Liver (tissue), 8 donors: ENCODE measurements at regions not wholly inside any gene's neighbourhood (a gene's known extent, or its start where the extent isn't known, plus 50 kb on each side); places are given as distances from the start of the nearest gene placed in this dataset.

Experiments used
- DNase-seq: peaks from one replicate; pipeline ENCODE4 v3.0.0-alpha.2; 2017; ENCODE audit warnings: low spot score
- H3K27ac ChIP-seq, 2 donors: one replicate each; pipeline ENCODE4 v1.7.0; 2013; ENCODE audit warnings: inconsistent platforms in 2 of 2, low read length in 2 of 2, control low read depth in 1 of 2, low read depth in 1 of 2, mild to moderate bottlenecking in 1 of 2
- H3K27me3 ChIP-seq, 4 donors: one replicate each; pipeline versions ENCODE4 v1.6.1 to v1.7.0; 2013; ENCODE audit warnings: low read length in 3 of 4, inconsistent platforms in 1 of 4, mild to moderate bottlenecking in 1 of 4, moderate library complexity in 1 of 4; ENCODE audit not compliant: control insufficient read depth in 4 of 4, insufficient read depth in 4 of 4
- H3K36me3 ChIP-seq, 4 donors: one replicate each; pipeline versions ENCODE4 v1.6.1 to v1.7.0; 2013; ENCODE audit warnings: low read length in 3 of 4, mild to moderate bottlenecking in 3 of 4, low read depth in 1 of 4, moderate library complexity in 1 of 4; ENCODE audit not compliant: control insufficient read depth in 4 of 4, insufficient read depth in 3 of 4
- H3K4me1 ChIP-seq, 4 donors: one replicate each; pipeline versions ENCODE4 v1.6.1 to v1.7.0; 2013; ENCODE audit warnings: low read length in 3 of 4, mild to moderate bottlenecking in 3 of 4, moderate library complexity in 1 of 4; ENCODE audit not compliant: control insufficient read depth in 4 of 4, insufficient read depth in 4 of 4
- H3K4me3 ChIP-seq, 3 donors: one replicate each; pipeline versions ENCODE4 v1.6.1 to v1.7.0; 2013; ENCODE audit warnings: low read length in 3 of 3, control low read depth in 1 of 3, low read depth in 1 of 3, mild to moderate bottlenecking in 1 of 3
- H3K9ac ChIP-seq, 2 donors: one replicate each; pipeline ENCODE4 v1.7.0; 2013; ENCODE audit warnings: low read length in 2 of 2, mild to moderate bottlenecking in 2 of 2, moderate library complexity in 2 of 2, control low read depth in 1 of 2, low read depth in 1 of 2
- H3K9me3 ChIP-seq, 4 donors: one replicate each; pipeline versions ENCODE4 v1.6.1 to v1.7.0; 2013; ENCODE audit warnings: low read length in 3 of 4; ENCODE audit not compliant: control insufficient read depth in 4 of 4
- EGR1 ChIP-seq, 2 donors: IDR thresholded peaks; 2 replicates each; pipeline ENCODE4 v1.6.1; 2016 to 2018; ENCODE audit warnings: antibody characterized with exemption in 2 of 2, low read depth in 2 of 2
- FOXA1 ChIP-seq: IDR thresholded peaks from 2 replicates; pipeline ENCODE4 v1.6.1; 2016; ENCODE audit warnings: antibody characterized with exemption
- FOXA2 ChIP-seq: IDR thresholded peaks from 2 replicates; pipeline ENCODE4 v1.6.1; 2016; ENCODE audit warnings: antibody characterized with exemption
- GABPA ChIP-seq, 2 donors: IDR thresholded peaks in 1 of 2; conservative IDR thresholded peaks in 1 of 2; 2 replicates each; pipeline ENCODE4 v1.6.1; 2016; ENCODE audit warnings: antibody characterized with exemption in 2 of 2, mild to moderate bottlenecking in 1 of 2, moderate library complexity in 1 of 2
- HNF4A ChIP-seq, 2 donors: conservative IDR thresholded peaks; 2 replicates each; pipeline ENCODE4 v1.6.1; 2016; ENCODE audit warnings: antibody characterized with exemption in 2 of 2, mild to moderate bottlenecking in 2 of 2
- HNF4G ChIP-seq: IDR thresholded peaks from 2 replicates; pipeline ENCODE4 v1.6.1; 2016; ENCODE audit warnings: antibody characterized with exemption
- JUND ChIP-seq, 2 donors: IDR thresholded peaks; 2 replicates each; pipeline ENCODE4 v1.6.1; 2016; ENCODE audit warnings: antibody characterized with exemption in 2 of 2
- NR2F2 ChIP-seq: IDR thresholded peaks from 2 replicates; pipeline ENCODE4 v1.6.1; 2016; ENCODE audit warnings: antibody characterized with exemption
- RAD21 ChIP-seq, 2 donors: IDR thresholded peaks; 2 replicates each; pipeline ENCODE4 v1.6.1; 2016; ENCODE audit warnings: antibody characterized with exemption in 2 of 2, mild to moderate bottlenecking in 2 of 2
- RXRA ChIP-seq, 2 donors: IDR thresholded peaks; 2 replicates each; pipeline ENCODE4 v1.6.1; 2017 to 2018; ENCODE audit warnings: antibody characterized with exemption in 2 of 2, mild to moderate bottlenecking in 1 of 2
- SP1 ChIP-seq: IDR thresholded peaks from 2 replicates; pipeline ENCODE4 v1.6.1; 2018; ENCODE audit warnings: antibody characterized with exemption, mild to moderate bottlenecking
- TAF1 ChIP-seq: conservative IDR thresholded peaks from 2 replicates; pipeline ENCODE4 v1.6.1; 2016; ENCODE audit warnings: antibody characterized with exemption, mild to moderate bottlenecking
- YY1 ChIP-seq: IDR thresholded peaks from 2 replicates; pipeline ENCODE4 v1.6.1; 2016; ENCODE audit warnings: antibody characterized with exemption, mild to moderate bottlenecking
- WGBS: extraction: QIAGEN DNeasy Blood & Tissue Kit; methylation state at CpG from one replicate; pipeline ENCODE4 v1.1.7; 2013; 5-methylcytosine and 5-hydroxymethylcytosine counted together
- TF ChIP-seq, protein P1 (sequence below): IDR thresholded peaks from 2 replicates; pipeline ENCODE4 v1.6.1; 2016; ENCODE audit warnings: antibody characterized with exemption
- TF ChIP-seq, protein P2 (sequence below): IDR thresholded peaks from 2 replicates; pipeline ENCODE4 v1.6.1; 2016; ENCODE audit warnings: antibody characterized with exemption, mild to moderate bottlenecking
- TF ChIP-seq, protein P3 (sequence below): fragments of 150-350 bp; IDR thresholded peaks from 2 replicates; pipeline ENCODE4 v1.5.1; 2017; ENCODE audit warnings: improper control_type of control experiment, low read depth, low read length; ENCODE audit not compliant: missing input control
- TF ChIP-seq, protein P4 (sequence below): IDR thresholded peaks from 2 replicates; pipeline ENCODE4 v1.6.1; 2016; ENCODE audit warnings: antibody characterized with exemption
- TF ChIP-seq, protein P5 (sequence below): IDR thresholded peaks from 2 replicates; pipeline ENCODE4 v1.6.1; 2016; ENCODE audit warnings: antibody characterized with exemption
- donor health status: healthy.
- donor health status: healthy.
- donor health status: healthy.
- donor health status: healthy.
- donor health status: healthy.

DNA sequence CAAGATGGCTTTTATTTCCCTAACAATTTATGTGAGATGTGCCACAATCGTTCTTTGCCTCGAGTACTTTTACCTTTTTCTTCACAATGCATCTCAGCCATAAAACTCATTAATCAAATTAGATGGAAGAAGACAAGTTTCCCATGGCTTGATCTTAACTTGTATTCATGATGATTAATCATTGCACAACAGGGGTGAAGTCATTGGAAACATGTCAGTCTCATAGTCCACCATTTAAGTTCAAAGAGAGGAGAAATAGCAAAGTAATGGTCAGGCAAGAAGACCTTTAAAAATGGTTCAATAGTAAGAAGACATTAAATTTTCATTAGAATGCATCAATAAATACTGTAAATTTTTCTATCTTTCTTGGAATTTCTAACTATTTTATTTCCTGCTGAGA, 136.3 kb downstream of the FOXG1 start:
- H3K9ac ChIP-seq: no peak overlapping the region
- no peaks in the 10 kb centered on the region for H3K36me3 ChIP-seq
- TF ChIP-seq YY1: no peak
- no peak for TF ChIP-seq HNF4G
- no peak overlapping the region for H3K4me3 ChIP-seq
- H3K4me1 ChIP-seq: no peaks in the 10 kb centered on the region
- no peaks in the 10 kb centered on the region for H3K9me3 ChIP-seq
- no peak overlapping the region for H3K27ac ChIP-seq
- WGBS: 73% methylated on average over 2 of the region's 2 CpGs
- DNase-seq: no peak
- H3K27me3 ChIP-seq: no peaks in the 10 kb centered on the region

DNA sequence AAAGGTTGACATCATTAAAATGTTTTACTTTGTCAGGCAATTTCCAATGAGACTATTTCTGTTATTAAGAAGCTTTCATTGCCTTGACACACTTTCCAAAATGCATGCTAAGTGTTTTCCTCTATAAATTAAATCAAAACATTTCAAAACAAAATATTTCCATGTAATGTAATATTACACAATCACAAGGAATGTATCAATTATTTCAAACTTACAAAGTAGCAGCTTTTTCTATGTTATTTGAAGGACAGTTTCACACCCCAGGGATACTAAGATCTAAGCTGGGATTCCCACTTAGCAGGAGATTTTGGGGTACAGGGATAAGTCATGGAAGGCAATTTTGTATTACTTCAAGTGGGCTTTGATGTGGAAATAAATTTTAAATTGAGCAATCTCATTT, 144.9 kb downstream of the FOXG1 start:
- Histone ChIP-seq H3K27ac (no peak overlapping the region), H3K4me3 (no peak overlapping the region), H3K9me3 (no peaks in the 10 kb centered on the region), H3K4me1 (no peaks in the 10 kb centered on the region), H3K27me3 (peaks cover 0 to 3% (median 0%) of the 10 kb centered on the region in 4 donors), H3K36me3 (no peaks in the 10 kb centered on the region), H3K9ac (no peak overlapping the region)
- DNase-seq: no peak
- no peak for TF ChIP-seq RXRA (IDR thresholded peaks at IDR 0.05)
- TF ChIP-seq, protein P1, sequence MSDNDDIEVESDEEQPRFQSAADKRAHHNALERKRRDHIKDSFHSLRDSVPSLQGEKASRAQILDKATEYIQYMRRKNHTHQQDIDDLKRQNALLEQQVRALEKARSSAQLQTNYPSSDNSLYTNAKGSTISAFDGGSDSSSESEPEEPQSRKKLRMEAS: no peak
- TF ChIP-seq EGR1 (IDR thresholded peaks at IDR 0.05; ENCODE audit: low read depth in 2 of 2): no peak
- no peak for TF ChIP-seq FOXA2
- no peak for TF ChIP-seq YY1
- no peak for TF ChIP-seq SP1
- TF ChIP-seq TAF1: no peak
- TF ChIP-seq NR2F2: no peak
- TF ChIP-seq HNF4A (conservative IDR thresholded peaks at IDR 0.05): no peak
- no peak for TF ChIP-seq RAD21 (IDR thresholded peaks at IDR 0.05)
- no peak for TF ChIP-seq HNF4G
- TF ChIP-seq GABPA (IDR thresholded peaks at IDR 0.05 in 1 of 2, conservative IDR thresholded peaks at IDR 0.05 in 1 of 2): no peak
- no peak for TF ChIP-seq JUND (IDR thresholded peaks at IDR 0.05)
- TF ChIP-seq, protein P2, sequence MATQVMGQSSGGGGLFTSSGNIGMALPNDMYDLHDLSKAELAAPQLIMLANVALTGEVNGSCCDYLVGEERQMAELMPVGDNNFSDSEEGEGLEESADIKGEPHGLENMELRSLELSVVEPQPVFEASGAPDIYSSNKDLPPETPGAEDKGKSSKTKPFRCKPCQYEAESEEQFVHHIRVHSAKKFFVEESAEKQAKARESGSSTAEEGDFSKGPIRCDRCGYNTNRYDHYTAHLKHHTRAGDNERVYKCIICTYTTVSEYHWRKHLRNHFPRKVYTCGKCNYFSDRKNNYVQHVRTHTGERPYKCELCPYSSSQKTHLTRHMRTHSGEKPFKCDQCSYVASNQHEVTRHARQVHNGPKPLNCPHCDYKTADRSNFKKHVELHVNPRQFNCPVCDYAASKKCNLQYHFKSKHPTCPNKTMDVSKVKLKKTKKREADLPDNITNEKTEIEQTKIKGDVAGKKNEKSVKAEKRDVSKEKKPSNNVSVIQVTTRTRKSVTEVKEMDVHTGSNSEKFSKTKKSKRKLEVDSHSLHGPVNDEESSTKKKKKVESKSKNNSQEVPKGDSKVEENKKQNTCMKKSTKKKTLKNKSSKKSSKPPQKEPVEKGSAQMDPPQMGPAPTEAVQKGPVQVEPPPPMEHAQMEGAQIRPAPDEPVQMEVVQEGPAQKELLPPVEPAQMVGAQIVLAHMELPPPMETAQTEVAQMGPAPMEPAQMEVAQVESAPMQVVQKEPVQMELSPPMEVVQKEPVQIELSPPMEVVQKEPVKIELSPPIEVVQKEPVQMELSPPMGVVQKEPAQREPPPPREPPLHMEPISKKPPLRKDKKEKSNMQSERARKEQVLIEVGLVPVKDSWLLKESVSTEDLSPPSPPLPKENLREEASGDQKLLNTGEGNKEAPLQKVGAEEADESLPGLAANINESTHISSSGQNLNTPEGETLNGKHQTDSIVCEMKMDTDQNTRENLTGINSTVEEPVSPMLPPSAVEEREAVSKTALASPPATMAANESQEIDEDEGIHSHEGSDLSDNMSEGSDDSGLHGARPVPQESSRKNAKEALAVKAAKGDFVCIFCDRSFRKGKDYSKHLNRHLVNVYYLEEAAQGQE: no peak
- TF ChIP-seq, protein P3, sequence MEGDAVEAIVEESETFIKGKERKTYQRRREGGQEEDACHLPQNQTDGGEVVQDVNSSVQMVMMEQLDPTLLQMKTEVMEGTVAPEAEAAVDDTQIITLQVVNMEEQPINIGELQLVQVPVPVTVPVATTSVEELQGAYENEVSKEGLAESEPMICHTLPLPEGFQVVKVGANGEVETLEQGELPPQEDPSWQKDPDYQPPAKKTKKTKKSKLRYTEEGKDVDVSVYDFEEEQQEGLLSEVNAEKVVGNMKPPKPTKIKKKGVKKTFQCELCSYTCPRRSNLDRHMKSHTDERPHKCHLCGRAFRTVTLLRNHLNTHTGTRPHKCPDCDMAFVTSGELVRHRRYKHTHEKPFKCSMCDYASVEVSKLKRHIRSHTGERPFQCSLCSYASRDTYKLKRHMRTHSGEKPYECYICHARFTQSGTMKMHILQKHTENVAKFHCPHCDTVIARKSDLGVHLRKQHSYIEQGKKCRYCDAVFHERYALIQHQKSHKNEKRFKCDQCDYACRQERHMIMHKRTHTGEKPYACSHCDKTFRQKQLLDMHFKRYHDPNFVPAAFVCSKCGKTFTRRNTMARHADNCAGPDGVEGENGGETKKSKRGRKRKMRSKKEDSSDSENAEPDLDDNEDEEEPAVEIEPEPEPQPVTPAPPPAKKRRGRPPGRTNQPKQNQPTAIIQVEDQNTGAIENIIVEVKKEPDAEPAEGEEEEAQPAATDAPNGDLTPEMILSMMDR: no peak
- no peak for TF ChIP-seq FOXA1
- TF ChIP-seq, protein P4, sequence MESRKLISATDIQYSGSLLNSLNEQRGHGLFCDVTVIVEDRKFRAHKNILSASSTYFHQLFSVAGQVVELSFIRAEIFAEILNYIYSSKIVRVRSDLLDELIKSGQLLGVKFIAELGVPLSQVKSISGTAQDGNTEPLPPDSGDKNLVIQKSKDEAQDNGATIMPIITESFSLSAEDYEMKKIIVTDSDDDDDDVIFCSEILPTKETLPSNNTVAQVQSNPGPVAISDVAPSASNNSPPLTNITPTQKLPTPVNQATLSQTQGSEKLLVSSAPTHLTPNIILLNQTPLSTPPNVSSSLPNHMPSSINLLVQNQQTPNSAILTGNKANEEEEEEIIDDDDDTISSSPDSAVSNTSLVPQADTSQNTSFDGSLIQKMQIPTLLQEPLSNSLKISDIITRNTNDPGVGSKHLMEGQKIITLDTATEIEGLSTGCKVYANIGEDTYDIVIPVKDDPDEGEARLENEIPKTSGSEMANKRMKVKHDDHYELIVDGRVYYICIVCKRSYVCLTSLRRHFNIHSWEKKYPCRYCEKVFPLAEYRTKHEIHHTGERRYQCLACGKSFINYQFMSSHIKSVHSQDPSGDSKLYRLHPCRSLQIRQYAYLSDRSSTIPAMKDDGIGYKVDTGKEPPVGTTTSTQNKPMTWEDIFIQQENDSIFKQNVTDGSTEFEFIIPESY: no peak
- TF ChIP-seq, protein P5, sequence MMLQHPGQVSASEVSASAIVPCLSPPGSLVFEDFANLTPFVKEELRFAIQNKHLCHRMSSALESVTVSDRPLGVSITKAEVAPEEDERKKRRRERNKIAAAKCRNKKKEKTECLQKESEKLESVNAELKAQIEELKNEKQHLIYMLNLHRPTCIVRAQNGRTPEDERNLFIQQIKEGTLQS: no peak
